Esophagus squamous epithelium (tissue), 5 donors: ENCODE measurements at regions not wholly inside any gene's neighbourhood (a gene's known extent, or its start where the extent isn't known, plus 50 kb on each side); places are given as distances from the start of the nearest gene placed in this dataset.
A peak's percentile ranks its signal among the peaks of the same experiment; 100 is the strongest.

Experiments used
- DNase-seq: peaks from one replicate; lab custom pipeline; 2025; lab: John Stamatoyannopoulos, UW
- H3K27ac ChIP-seq, 4 donors: fragments of 200-600 bp; sonication (generic); one replicate each; pipeline ENCODE4 v1.5.1; 2016 to 2019; ENCODE audit warnings: mild to moderate bottlenecking in 1 of 4
- H3K27me3 ChIP-seq, 4 donors: fragments of 200-600 bp; sonication (generic); 1 replicate in 3 of 4; 2 replicates in 1 of 4; pipeline versions ENCODE4 v1.5.1 to v1.6.0; 2017 to 2021; ENCODE audit warnings: antibody characterized with exemption in 1 of 4
- H3K36me3 ChIP-seq, 3 donors: fragments of 200-600 bp; sonication (generic); one replicate each; pipeline ENCODE4 v1.5.1; 2016 to 2019
- H3K4me1 ChIP-seq, 3 donors: fragments of 200-600 bp; sonication (generic); one replicate each; pipeline ENCODE4 v1.5.1; 2017 to 2019
- H3K4me3 ChIP-seq, 4 donors: fragments of 200-600 bp; sonication (generic); 1 replicate in 3 of 4; 2 replicates in 1 of 4; pipeline ENCODE4 v1.5.1; 2016 to 2019; ENCODE audit warnings: mild to moderate bottlenecking in 2 of 4, moderate library complexity in 1 of 4
- H3K9me3 ChIP-seq, 3 donors: fragments of 200-600 bp; sonication (generic); one replicate each; pipeline ENCODE4 v1.5.1; 2016 to 2019
- POLR2A ChIP-seq, 4 donors: fragments of 450-650 bp; IDR thresholded peaks; one replicate each; pipeline ENCODE4 v1.6.1; 2017; ENCODE audit warnings: antibody characterized with exemption in 4 of 4, mild to moderate bottlenecking in 4 of 4, moderate library complexity in 3 of 4
- WGBS, 2 donors: methylation state at CpG; one replicate each; pipeline ENCODE4 v1.1.5; 2018; 5-methylcytosine and 5-hydroxymethylcytosine counted together
- intact Hi-C: fragments of 100-400 bp; cut with DNase I; formaldehyde crosslinking; loops from one replicate; pipeline ENCODE4 v1.15.0; 2022
- TF ChIP-seq, protein P1 (sequence below), 6 experiments: fragments of 450-650 bp in 4 of 6; fragments of 200-600 bp in 2 of 6; sonication (generic) in 2 of 6; IDR thresholded peaks; one replicate each; pipeline ENCODE4 v1.5.1; 2016 to 2019; ENCODE audit warnings: antibody characterized with exemption in 6 of 6, mild to moderate bottlenecking in 4 of 6, moderate library complexity in 4 of 6
- donor health status: DM: yes; HTN: yes; CAD: no.

DNA sequence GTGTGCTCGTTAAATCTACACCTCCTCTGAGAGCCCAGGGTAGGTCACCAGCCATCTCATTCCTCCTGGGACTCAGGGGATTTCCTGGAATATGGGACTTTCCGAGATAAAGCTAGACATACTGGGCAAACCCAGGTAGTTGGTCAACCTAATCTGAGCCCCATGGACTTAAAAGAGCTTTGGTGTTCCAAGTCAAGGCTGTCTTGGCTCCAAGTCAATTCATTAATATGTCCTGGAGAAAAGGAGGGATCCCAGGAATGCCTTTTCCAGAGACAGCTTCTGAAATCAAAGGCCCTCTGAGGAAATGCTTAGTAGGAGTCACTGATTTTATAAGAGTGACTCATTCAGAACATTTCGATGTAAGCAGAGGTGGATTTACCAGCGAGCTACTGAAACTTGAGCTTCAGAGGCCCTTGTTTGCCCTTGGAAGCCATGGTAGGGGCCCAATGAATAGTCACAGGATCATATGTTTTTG, 137.3 kb upstream of the UBE2E1 start:
- no peaks in the 10 kb centered on the region for H3K9me3 ChIP-seq
- peaks cover 0 to 16% (median 0%) of the 10 kb centered on the region in 4 donors for H3K27me3 ChIP-seq
- TF ChIP-seq, protein P1, sequence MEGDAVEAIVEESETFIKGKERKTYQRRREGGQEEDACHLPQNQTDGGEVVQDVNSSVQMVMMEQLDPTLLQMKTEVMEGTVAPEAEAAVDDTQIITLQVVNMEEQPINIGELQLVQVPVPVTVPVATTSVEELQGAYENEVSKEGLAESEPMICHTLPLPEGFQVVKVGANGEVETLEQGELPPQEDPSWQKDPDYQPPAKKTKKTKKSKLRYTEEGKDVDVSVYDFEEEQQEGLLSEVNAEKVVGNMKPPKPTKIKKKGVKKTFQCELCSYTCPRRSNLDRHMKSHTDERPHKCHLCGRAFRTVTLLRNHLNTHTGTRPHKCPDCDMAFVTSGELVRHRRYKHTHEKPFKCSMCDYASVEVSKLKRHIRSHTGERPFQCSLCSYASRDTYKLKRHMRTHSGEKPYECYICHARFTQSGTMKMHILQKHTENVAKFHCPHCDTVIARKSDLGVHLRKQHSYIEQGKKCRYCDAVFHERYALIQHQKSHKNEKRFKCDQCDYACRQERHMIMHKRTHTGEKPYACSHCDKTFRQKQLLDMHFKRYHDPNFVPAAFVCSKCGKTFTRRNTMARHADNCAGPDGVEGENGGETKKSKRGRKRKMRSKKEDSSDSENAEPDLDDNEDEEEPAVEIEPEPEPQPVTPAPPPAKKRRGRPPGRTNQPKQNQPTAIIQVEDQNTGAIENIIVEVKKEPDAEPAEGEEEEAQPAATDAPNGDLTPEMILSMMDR (IDR thresholded peaks at IDR 0.05), result no peak
- TF ChIP-seq POLR2A (IDR thresholded peaks at IDR 0.05), result no peak
- peaks cover 0 to 31% (median 16%) of the 10 kb centered on the region in 3 donors for H3K4me1 ChIP-seq
- intact Hi-C loops, result no loop called here
- no peak overlapping the region for H3K27ac ChIP-seq
- 14 to 23% methylated on average over 2 to 4 of the region's 4 CpGs for WGBS, 2 donors
- no peaks in the 10 kb centered on the region for H3K36me3 ChIP-seq
- no peak for DNase-seq
- H3K4me3 ChIP-seq, result no peak overlapping the region

DNA sequence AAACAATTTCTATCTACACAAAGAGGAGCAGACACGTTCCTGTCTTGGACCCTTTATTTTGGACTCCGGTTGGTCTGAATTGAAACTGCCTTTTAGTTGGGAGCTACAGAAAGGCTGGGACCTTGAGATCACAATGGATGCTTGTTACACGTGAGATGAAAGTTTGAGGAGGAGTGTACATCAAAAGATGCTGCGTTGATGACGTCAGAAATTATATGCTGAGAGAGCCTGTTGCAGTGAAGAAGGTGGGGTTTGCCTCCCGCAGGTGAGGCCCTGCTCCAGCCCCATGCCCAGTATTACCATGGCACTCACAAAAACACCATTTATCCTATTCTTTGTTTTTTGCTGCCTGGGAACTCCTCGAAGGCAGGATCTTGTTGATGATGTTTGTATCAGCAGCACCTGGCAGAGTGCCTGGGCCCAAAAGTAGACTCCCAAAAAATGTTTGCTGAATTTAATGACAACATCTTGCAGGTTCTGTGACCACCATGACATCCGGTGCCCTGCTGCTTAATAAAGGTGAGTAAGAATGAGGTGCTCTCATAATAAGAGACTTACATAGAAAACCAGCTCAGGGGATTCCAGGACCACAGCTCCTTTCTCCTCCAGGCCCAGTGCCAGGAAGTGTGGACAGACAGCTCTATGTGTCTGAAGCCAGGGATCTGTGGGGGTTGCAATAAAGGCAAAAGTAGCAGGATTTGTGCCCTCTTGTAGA, 136.1 kb upstream of the UBE2E1 start:
- Histone ChIP-seq H3K9me3 (no peaks in the 10 kb centered on the region), H3K27me3 (peaks cover 0 to 16% (median 0%) of the 10 kb centered on the region in 4 donors), H3K27ac (no peak overlapping the region), H3K4me3 (no peak overlapping the region), H3K36me3 (no peaks in the 10 kb centered on the region), H3K4me1 (peaks cover 0 to 23% (median 16%) of the 10 kb centered on the region in 3 donors)
- intact Hi-C loops, result no loop called here
- WGBS, 2 donors, result 83 to 90% methylated on average over 7 of the region's 8 CpGs
- no peak for TF ChIP-seq POLR2A (IDR thresholded peaks at IDR 0.05)
- TF ChIP-seq, protein P1 (IDR thresholded peaks at IDR 0.05), result no peak
- no peak for DNase-seq

DNA sequence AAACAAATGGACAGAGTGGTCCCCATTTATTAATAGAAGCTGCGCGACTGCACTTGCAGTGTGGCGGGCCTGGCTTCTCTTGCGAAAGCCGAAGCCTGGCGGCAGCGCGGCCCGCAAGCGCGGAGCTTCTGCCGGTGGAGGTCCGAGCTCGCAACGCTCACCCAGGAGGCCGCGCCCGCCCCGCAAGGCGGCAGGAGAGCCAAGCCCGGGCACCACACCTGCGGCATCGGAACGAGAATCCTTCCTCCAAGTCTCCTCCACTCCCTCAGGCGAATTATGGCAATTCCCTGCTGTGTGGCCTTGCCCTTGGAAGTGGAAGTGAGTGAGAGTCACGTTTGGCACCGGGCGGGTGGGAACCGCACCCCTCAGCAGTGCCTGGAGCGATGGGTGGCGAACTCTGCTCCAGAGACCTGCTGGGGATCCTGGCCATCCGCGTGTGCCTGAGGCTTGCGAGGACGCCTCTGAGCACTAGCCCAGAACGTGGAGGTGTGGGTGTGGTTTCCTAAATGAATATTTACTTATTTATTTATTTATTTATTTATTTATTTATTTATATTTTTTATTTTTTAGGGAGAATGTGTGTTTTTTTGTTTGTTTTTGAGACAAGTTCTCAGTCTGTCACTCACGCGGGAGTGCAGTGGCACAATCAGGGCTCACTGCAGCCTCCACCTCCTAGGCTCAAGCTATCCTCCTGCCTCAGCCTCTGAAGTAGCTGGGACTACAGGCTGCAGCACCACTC, 133.7 kb upstream of the UBE2E1 start:
- 50 to 64% methylated on average over 9 to 10 of the region's 38 CpGs for WGBS, 2 donors
- DNase-seq, result no peak
- peak overlapping the region; percentile 23 to 64 (median 32) for H3K4me3 ChIP-seq
- TF ChIP-seq, protein P1 (IDR thresholded peaks at IDR 0.05), result peak in 1 of 6 experiments; percentile 21
- no peak for TF ChIP-seq POLR2A (IDR thresholded peaks at IDR 0.05)
- no peak overlapping the region for H3K27ac ChIP-seq
- intact Hi-C loops, result no loop called here
- H3K27me3 ChIP-seq, result peaks cover 0 to 16% (median 0%) of the 10 kb centered on the region in 4 donors
- peaks cover 0 to 30% (median 16%) of the 10 kb centered on the region in 3 donors for H3K4me1 ChIP-seq
- no peaks in the 10 kb centered on the region for H3K9me3 ChIP-seq
- H3K36me3 ChIP-seq, result no peaks in the 10 kb centered on the region

DNA sequence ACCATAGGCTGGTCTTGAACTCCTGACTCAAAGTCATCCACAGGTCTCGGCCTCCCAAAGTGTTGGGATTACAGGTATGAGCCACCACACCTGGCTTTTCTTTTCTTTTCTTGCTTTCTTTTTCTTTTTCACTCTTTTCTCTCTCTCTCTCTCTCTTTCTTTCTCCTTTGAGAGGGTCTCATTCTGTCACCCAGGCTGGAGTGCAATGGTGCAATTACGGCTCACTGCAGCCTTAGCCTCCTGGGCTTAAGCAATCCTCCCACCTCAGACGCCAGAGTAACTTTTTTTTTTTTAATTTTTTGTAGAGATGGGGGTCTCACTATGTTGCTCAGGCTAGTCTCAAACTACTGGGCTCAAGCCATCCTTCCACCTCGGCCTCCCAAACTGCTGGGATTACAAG, 133.1 kb upstream of the UBE2E1 start:
- TF ChIP-seq, protein P1 (IDR thresholded peaks at IDR 0.05), result no peak
- TF ChIP-seq POLR2A (IDR thresholded peaks at IDR 0.05), result no peak
- 71 to 72% methylated on average over 4 of the region's 4 CpGs for WGBS, 2 donors

DNA sequence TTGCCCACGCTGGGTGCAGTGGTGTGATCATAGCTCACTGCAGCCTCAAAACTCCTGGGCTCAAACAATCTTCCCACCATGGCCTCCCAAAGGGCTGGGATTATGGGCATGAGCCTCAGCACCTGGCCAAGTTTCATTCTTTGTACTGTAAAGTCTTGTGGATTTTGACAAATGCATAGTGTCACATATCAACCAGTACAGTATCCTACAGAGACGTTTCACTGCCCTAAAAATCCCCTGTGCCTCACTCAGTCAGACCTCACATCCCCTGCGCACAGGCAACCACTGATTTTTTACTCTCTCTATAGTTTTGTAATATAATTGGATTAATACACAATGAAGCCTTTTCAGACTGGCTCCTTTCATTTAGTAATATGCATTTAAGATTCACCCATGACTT, 130.7 kb upstream of the UBE2E1 start:
- Histone ChIP-seq H3K4me3 (no peak overlapping the region), H3K9me3 (no peaks in the 10 kb centered on the region), H3K4me1 (peaks cover 0 to 32% (median 8%) of the 10 kb centered on the region in 3 donors), H3K27me3 (peaks cover 0 to 16% (median 0%) of the 10 kb centered on the region in 4 donors), H3K36me3 (no peaks in the 10 kb centered on the region), H3K27ac (no peak overlapping the region)
- TF ChIP-seq, protein P1 (IDR thresholded peaks at IDR 0.05), result no peak
- TF ChIP-seq POLR2A (IDR thresholded peaks at IDR 0.05), result no peak
- WGBS, 2 donors, result 30 to 92% methylated on average over 2 to 3 of the region's 3 CpGs
- no peak for DNase-seq
- intact Hi-C loops, result no loop called here

More for the DNA sequence above, 133.1 kb upstream of the UBE2E1 start:
- Histone ChIP-seq H3K4me3 (no peak overlapping the region), H3K9me3 (no peaks in the 10 kb centered on the region), H3K4me1 (peaks cover 0 to 36% (median 16%) of the 10 kb centered on the region in 3 donors), H3K27me3 (peaks cover 0 to 16% (median 0%) of the 10 kb centered on the region in 4 donors), H3K36me3 (no peaks in the 10 kb centered on the region), H3K27ac (no peak overlapping the region)
- intact Hi-C loops, result no loop called here
- no peak for DNase-seq
